ENCODE measurements at regions not wholly inside any gene's neighbourhood (a gene's known extent, or its start where the extent isn't known, plus 50 kb on each side); places are given as distances from the start of the nearest gene placed in this dataset.

- Histone ChIP-seq H3K27me3 (ENCODE audit: control insufficient read depth in 4 of 4, insufficient read depth in 4 of 4, low read length in 3 of 4) (no peaks in the 10 kb centered on the region), H3K36me3 (ENCODE audit: control insufficient read depth in 4 of 4, insufficient read depth in 3 of 4, low read depth in 1 of 4, low read length in 3 of 4) (no peaks in the 10 kb centered on the region), H3K9ac (ENCODE audit: low read depth in 1 of 2, low read length in 2 of 2) (no peak overlapping the region), H3K4me1 (ENCODE audit: control insufficient read depth in 4 of 4, insufficient read depth in 4 of 4, low read length in 3 of 4) (no peaks in the 10 kb centered on the region), H3K27ac (ENCODE audit: low read depth in 1 of 2, low read length in 2 of 2) (no peak overlapping the region), H3K4me3 (ENCODE audit: low read depth in 1 of 3, low read length in 3 of 3) (no peak overlapping the region), H3K9me3 (ENCODE audit: control insufficient read depth in 4 of 4, low read length in 3 of 4) (no peaks in the 10 kb centered on the region)
- 53% methylated on average over 4 of the region's 4 CpGs for WGBS
- no peak for TF ChIP-seq JUND (IDR thresholded peaks at IDR 0.05)
- peak; percentile 58 for TF ChIP-seq CTCF (IDR thresholded peaks at IDR 0.05; ENCODE audit: low read depth, low read length, missing input control)
- no peak for TF ChIP-seq ATF3 (IDR thresholded peaks at IDR 0.05)
- TF ChIP-seq GABPA (IDR thresholded peaks at IDR 0.05 in 1 of 2, conservative IDR thresholded peaks at IDR 0.05 in 1 of 2) = no peak
- TF ChIP-seq FOXA2 (IDR thresholded peaks at IDR 0.05) = no peak
- no peak for TF ChIP-seq HNF4G (IDR thresholded peaks at IDR 0.05)
- TF ChIP-seq EGR1 (IDR thresholded peaks at IDR 0.05; ENCODE audit: low read depth in 2 of 2) = no peak
- no peak for TF ChIP-seq HNF4A (conservative IDR thresholded peaks at IDR 0.05)
- no peak for TF ChIP-seq YY1 (IDR thresholded peaks at IDR 0.05)
- TF ChIP-seq ZBTB33 (IDR thresholded peaks at IDR 0.05) = no peak
- peak; percentile 86 for TF ChIP-seq RAD21 (IDR thresholded peaks at IDR 0.05)
- TF ChIP-seq REST (IDR thresholded peaks at IDR 0.05) = no peak
- no peak for TF ChIP-seq TAF1 (conservative IDR thresholded peaks at IDR 0.05)
- no peak for TF ChIP-seq MAX (IDR thresholded peaks at IDR 0.05)
- peak; percentile 67 for DNase-seq (ENCODE audit: low spot score)
Observed at GRCh38 chr9:78121488-78121887, 89.9 kb upstream of the GNAQ start.

GRCh38 chr9:78118742-78119473, 87.3 kb upstream of the GNAQ start:
- DNase-seq (ENCODE audit: low spot score) = no peak
- Histone ChIP-seq H3K27me3 (ENCODE audit: control insufficient read depth in 4 of 4, insufficient read depth in 4 of 4, low read length in 3 of 4) (no peaks in the 10 kb centered on the region), H3K36me3 (ENCODE audit: control insufficient read depth in 4 of 4, insufficient read depth in 3 of 4, low read depth in 1 of 4, low read length in 3 of 4) (no peaks in the 10 kb centered on the region), H3K27ac (ENCODE audit: low read depth in 1 of 2, low read length in 2 of 2) (no peak overlapping the region), H3K4me3 (ENCODE audit: low read depth in 1 of 3, low read length in 3 of 3) (no peak overlapping the region), H3K4me1 (ENCODE audit: control insufficient read depth in 4 of 4, insufficient read depth in 4 of 4, low read length in 3 of 4) (no peaks in the 10 kb centered on the region), H3K9ac (ENCODE audit: low read depth in 1 of 2, low read length in 2 of 2) (no peak overlapping the region), H3K9me3 (ENCODE audit: control insufficient read depth in 4 of 4, low read length in 3 of 4) (no peaks in the 10 kb centered on the region)
- 73% methylated on average over 2 of the region's 2 CpGs for WGBS
- TF ChIP-seq HNF4A (conservative IDR thresholded peaks at IDR 0.05) (no peak), FOXA2 (IDR thresholded peaks at IDR 0.05) (no peak)
